Spleen (tissue), 11 donors: ENCODE measurements at regions not wholly inside any gene's neighbourhood (a gene's known extent, or its start where the extent isn't known, plus 50 kb on each side); places are given as distances from the start of the nearest gene placed in this dataset.
"Not testable (repeated sequence)": the region's sequence is repeated elsewhere in the genome, so short reads cannot be mapped to it uniquely, and the experiment has no call there.

Experiments
- DNase-seq: peaks from one replicate; pipeline ENCODE4 v3.0.0-alpha.2; 2020
- H3K27ac ChIP-seq, 8 donors: fragments of 200-600 bp; sonication (generic) in 7 of 8; 1 replicate in 4 of 8; 2 replicates in 4 of 8; pipeline versions ENCODE4 v1.5.0 to v1.8.0; 2016 to 2021; ENCODE audit warnings: inconsistent platforms in 4 of 8, mild to moderate bottlenecking in 4 of 8, moderate library complexity in 1 of 8
- H3K27me3 ChIP-seq, 7 donors: fragments of 200-600 bp; sonication (generic) in 6 of 7; replicated peaks in 1 of 7; 1 replicate in 4 of 7; 2 replicates in 3 of 7; pipeline versions ENCODE4 v1.5.0 to v1.8.0; 2016 to 2021; ENCODE audit warnings: inconsistent platforms in 3 of 7, mild to moderate bottlenecking in 1 of 7
- H3K36me3 ChIP-seq, 6 donors: fragments of 200-600 bp; sonication (generic) in 5 of 6; 1 replicate in 4 of 6; 2 replicates in 2 of 6; pipeline versions ENCODE4 v1.5.0 to v1.8.0; 2016 to 2021; ENCODE audit warnings: inconsistent platforms in 2 of 6
- H3K4me1 ChIP-seq, 6 donors: fragments of 200-600 bp; sonication (generic) in 5 of 6; 1 replicate in 3 of 6; 2 replicates in 3 of 6; pipeline versions ENCODE4 v1.5.0 to v1.8.0; 2016 to 2021; ENCODE audit warnings: inconsistent platforms in 3 of 6
- H3K4me3 ChIP-seq, 8 donors: fragments of 200-600 bp; sonication (generic) in 7 of 8; 1 replicate in 4 of 8; 2 replicates in 4 of 8; pipeline versions ENCODE4 v1.5.0 to v1.8.0; 2016 to 2021; ENCODE audit warnings: inconsistent platforms in 4 of 8, mild to moderate bottlenecking in 4 of 8, moderate library complexity in 2 of 8
- H3K9me3 ChIP-seq, 8 donors: fragments of 200-600 bp; sonication (generic) in 7 of 8; 1 replicate in 4 of 8; 2 replicates in 4 of 8; pipeline versions ENCODE4 v1.5.0 to v1.8.0; 2016 to 2021; ENCODE audit warnings: inconsistent platforms in 4 of 8
- WGBS, 5 donors: extraction: QIAGEN DNeasy Blood & Tissue Kit in 3 of 5; methylation state at CpG; one replicate each; pipeline versions ENCODE4 v1.1.5 to v1.1.7; 2013 to 2018; 5-methylcytosine and 5-hydroxymethylcytosine counted together
- intact Hi-C: fragments of 100-400 bp; cut with DNase I; formaldehyde crosslinking; loops from one replicate; pipeline ENCODE4 v1.15.0; 2023; ENCODE audit warnings: low total_unique reads
- small RNA-seq, 4 donors: library from RNA; depleted of rRNA; stranded (forward); fragments of <200 nt; gene quantifications; one replicate each; pipeline ENCODE3, GENCODE V24; 2016
- TF ChIP-seq, protein P1 (sequence below), 11 experiments: fragments of 200-600 bp in 7 of 11; fragments of 450-650 bp in 4 of 11; sonication (generic) in 4 of 11; IDR thresholded peaks in 8 of 11; conservative IDR thresholded peaks in 3 of 11; 1 replicate in 7 of 11; 2 replicates in 4 of 11; pipeline versions ENCODE4 v1.4.0 to v1.8.0; 2016 to 2021; ENCODE audit warnings: antibody characterized with exemption in 11 of 11, inconsistent platforms in 4 of 11, mild to moderate bottlenecking in 1 of 11
- donor health status: healthy with polysubstance abuse.
- donor health status: DM: no; HTN: no; CAD: no; lungs with moderate emphysema.
- donor health status: DM: no; HTN: no; CAD: no.
- donor health status: Bipolar disorder and iron deficiency.
- donor health status: healthy.
- donor health status: DM: no; HTN: no; CAD: no.
- donor health status: DM: yes; HTN: yes; CAD: no.

DNA sequence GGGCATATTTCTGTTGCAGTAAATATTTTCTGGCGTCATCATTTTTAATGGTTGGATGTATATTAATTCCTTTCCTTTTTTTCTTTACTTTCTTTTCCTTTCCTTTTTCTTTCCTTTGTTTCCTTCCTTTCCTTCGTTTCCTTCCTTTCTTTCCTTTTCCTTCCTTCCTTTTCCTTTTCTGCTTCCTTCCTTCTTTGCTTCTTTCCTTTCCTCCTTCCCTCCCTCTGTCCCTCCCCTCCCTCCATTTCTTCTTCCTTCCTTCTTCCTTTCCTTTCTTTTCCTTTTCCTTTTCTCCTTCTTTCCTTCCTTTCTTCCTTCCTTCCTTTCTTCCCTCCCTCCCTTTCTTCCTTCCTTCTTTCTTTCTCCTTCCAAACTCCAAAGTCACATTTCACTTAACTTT is 54.9 kb upstream of the LYSMD4 start:
- 63 to 81% (median 70%) methylated on average over 2 of the region's 2 CpGs for WGBS, 5 donors
- Histone ChIP-seq H3K9me3 (no peaks in the 10 kb centered on the region), H3K4me3 (no peak overlapping the region), H3K27me3 (no peaks in the 10 kb centered on the region), H3K27ac (no peak overlapping the region), H3K36me3 (no peaks in the 10 kb centered on the region), H3K4me1 (no peaks in the 10 kb centered on the region)
- intact Hi-C loops, result no loop called here
- TF ChIP-seq, protein P1, sequence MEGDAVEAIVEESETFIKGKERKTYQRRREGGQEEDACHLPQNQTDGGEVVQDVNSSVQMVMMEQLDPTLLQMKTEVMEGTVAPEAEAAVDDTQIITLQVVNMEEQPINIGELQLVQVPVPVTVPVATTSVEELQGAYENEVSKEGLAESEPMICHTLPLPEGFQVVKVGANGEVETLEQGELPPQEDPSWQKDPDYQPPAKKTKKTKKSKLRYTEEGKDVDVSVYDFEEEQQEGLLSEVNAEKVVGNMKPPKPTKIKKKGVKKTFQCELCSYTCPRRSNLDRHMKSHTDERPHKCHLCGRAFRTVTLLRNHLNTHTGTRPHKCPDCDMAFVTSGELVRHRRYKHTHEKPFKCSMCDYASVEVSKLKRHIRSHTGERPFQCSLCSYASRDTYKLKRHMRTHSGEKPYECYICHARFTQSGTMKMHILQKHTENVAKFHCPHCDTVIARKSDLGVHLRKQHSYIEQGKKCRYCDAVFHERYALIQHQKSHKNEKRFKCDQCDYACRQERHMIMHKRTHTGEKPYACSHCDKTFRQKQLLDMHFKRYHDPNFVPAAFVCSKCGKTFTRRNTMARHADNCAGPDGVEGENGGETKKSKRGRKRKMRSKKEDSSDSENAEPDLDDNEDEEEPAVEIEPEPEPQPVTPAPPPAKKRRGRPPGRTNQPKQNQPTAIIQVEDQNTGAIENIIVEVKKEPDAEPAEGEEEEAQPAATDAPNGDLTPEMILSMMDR (IDR thresholded peaks at IDR 0.05 in 8 of 11, conservative IDR thresholded peaks at IDR 0.05 in 3 of 11), result no peak
- DNase-seq, result no peak

GRCh38 chr15:99784800-99785199 is 51.6 kb upstream of the LYSMD4 start:
- DNase-seq, H3K27ac ChIP-seq, intact Hi-C loops, H3K9me3 ChIP-seq, H3K27me3 ChIP-seq, H3K4me3 ChIP-seq, H3K4me1 ChIP-seq, H3K36me3 ChIP-seq: not testable (repeated sequence)
- 89 to 98% (median 93%) methylated on average over 1 of the region's 1 CpG for WGBS, 5 donors

DNA sequence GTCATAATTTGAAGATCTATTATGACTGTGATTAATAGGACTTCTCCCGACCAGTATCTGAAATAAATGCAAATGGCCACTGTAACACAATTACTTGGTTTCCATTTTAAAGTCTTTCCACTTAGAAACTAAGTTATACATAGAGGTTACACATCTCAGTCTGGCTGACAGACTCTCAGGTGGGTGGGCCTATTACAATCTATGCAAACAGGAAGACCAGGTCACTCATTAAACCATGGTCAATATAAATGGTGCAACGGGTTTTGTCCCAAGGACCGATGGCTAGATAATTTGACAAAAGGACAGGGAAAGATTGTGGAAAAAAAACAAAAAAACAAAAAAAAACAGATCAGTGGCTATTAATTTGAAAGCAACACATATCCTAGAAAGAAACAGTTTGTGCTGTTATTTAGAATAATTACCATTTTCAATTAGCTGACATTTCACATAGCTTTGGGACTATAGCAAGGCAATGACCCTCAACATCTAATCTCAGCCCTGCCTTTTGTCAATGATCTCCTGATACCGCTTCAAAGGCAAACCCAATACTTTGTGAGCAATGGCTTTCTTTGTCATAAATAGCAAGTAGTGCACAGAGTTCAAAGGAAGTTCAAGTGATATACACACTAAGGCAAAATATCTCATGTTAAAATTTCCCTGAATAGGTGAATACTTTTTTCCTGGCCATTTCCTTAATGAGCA is 50.8 kb upstream of the LYSMD4 start:
- H3K4me1 ChIP-seq, DNase-seq, intact Hi-C loops, H3K27me3 ChIP-seq, H3K36me3 ChIP-seq, H3K4me3 ChIP-seq, H3K27ac ChIP-seq, H3K9me3 ChIP-seq: not testable (repeated sequence)
- 64 to 97% (median 86%) methylated on average over 4 of the region's 4 CpGs for WGBS, 5 donors

Small RNA genes lying in the stretch of these regions (small RNA-seq; reads per million reads assigned to genes)
- gene RN7SL484P, result 0 reads per million in 4 donors
